Ishikawa (cell line): ENCODE measurements at regions not wholly inside any gene's neighbourhood (a gene's known extent, or its start where the extent isn't known, plus 50 kb on each side); places are given as distances from the start of the nearest gene placed in this dataset.

ENCODE experiments used
- CEBPB ChIP-seq: IDR thresholded peaks from 2 replicates; pipeline ENCODE4 v1.6.1; 2012
- CREB1 ChIP-seq: IDR thresholded peaks from 2 replicates; pipeline ENCODE4 v1.6.1; 2012; ENCODE audit warnings: low read depth
- EGR1 ChIP-seq: IDR thresholded peaks from 2 replicates; pipeline ENCODE4 v1.6.1; 2012
- EP300 ChIP-seq: IDR thresholded peaks from 2 replicates; pipeline ENCODE4 v1.6.1; 2012; ENCODE audit warnings: borderline replicate concordance
- FOXM1 ChIP-seq: IDR thresholded peaks from 2 replicates; pipeline ENCODE4 v1.6.1; 2012; ENCODE audit warnings: low read depth, borderline replicate concordance
- NFIC ChIP-seq: IDR thresholded peaks from 2 replicates; pipeline ENCODE4 v1.6.1; 2012
- RAD21 ChIP-seq: IDR thresholded peaks from 2 replicates; pipeline ENCODE4 v1.6.1; 2012; ENCODE audit warnings: low read depth
- TAF1 ChIP-seq: IDR thresholded peaks from 2 replicates; pipeline ENCODE4 v1.6.1; 2012; ENCODE audit warnings: low read depth, mild to moderate bottlenecking
- TCF12 ChIP-seq: IDR thresholded peaks from 2 replicates; pipeline ENCODE4 v1.6.1; 2012; ENCODE audit warnings: low read depth
- TEAD4 ChIP-seq: IDR thresholded peaks from 2 replicates; pipeline ENCODE4 v1.6.1; 2012
- YY1 ChIP-seq: IDR thresholded peaks from 2 replicates; pipeline ENCODE4 v1.6.1; 2012; ENCODE audit warnings: low read depth
- ZBTB7A ChIP-seq: IDR thresholded peaks from 2 replicates; pipeline ENCODE4 v1.6.1; 2012; ENCODE audit warnings: low read depth
- TF ChIP-seq, protein P1 (sequence below): IDR thresholded peaks from 2 replicates; pipeline ENCODE4 v1.6.1; 2012; ENCODE audit warnings: low read depth, mild to moderate bottlenecking
- TF ChIP-seq, protein P2 (sequence below): IDR thresholded peaks from 2 replicates; pipeline ENCODE4 v1.6.1; 2012
- TF ChIP-seq, protein P3 (sequence below): IDR thresholded peaks from 2 replicates; pipeline ENCODE4 v1.6.1; 2012

DNA sequence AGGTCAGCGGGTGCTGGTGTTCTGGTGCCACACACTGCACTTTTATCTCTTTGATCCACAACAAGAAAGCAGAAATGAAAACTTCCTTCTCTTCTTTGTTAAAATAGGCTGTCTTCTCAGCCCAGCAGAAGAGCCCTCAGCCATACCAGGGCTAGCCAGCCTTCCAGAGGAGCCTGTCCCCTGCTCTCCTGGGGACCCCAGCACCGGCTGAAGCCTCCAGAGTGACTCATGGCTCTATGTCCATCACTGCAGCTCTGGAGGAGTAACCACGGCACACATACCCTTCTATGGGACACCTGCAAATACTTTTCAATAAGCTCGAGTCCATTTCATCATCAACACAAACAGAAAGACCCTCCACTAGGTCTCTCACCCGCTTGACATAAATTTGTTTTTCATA lies 135.6 kb upstream of the CST7 start:
- TF ChIP-seq EGR1 (no peak), CEBPB (no peak)

DNA sequence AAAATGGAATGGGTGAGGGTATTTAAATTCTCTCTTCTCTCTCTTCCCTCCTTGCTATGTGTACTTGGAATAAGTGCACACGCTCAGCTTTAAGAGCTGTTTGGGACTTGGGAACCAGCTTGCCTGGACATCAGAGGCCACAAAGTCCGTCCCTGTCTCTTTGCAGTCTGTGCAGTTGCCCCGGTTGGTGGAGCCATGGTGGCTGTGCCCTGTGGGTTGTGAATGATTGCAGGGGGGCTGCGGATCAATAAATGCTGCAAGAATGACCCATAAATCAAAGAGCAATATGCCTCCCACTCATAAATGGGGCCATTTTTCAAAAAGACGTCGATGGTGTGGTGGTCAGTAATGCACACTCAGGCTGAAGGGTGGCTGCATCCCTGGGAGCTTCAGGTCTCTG lies 135.1 kb upstream of the CST7 start:
- TF ChIP-seq, protein P1, sequence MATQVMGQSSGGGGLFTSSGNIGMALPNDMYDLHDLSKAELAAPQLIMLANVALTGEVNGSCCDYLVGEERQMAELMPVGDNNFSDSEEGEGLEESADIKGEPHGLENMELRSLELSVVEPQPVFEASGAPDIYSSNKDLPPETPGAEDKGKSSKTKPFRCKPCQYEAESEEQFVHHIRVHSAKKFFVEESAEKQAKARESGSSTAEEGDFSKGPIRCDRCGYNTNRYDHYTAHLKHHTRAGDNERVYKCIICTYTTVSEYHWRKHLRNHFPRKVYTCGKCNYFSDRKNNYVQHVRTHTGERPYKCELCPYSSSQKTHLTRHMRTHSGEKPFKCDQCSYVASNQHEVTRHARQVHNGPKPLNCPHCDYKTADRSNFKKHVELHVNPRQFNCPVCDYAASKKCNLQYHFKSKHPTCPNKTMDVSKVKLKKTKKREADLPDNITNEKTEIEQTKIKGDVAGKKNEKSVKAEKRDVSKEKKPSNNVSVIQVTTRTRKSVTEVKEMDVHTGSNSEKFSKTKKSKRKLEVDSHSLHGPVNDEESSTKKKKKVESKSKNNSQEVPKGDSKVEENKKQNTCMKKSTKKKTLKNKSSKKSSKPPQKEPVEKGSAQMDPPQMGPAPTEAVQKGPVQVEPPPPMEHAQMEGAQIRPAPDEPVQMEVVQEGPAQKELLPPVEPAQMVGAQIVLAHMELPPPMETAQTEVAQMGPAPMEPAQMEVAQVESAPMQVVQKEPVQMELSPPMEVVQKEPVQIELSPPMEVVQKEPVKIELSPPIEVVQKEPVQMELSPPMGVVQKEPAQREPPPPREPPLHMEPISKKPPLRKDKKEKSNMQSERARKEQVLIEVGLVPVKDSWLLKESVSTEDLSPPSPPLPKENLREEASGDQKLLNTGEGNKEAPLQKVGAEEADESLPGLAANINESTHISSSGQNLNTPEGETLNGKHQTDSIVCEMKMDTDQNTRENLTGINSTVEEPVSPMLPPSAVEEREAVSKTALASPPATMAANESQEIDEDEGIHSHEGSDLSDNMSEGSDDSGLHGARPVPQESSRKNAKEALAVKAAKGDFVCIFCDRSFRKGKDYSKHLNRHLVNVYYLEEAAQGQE = no peak
- TF ChIP-seq NFIC (no peak), YY1 (no peak), EP300 (no peak), CREB1 (no peak)

DNA sequence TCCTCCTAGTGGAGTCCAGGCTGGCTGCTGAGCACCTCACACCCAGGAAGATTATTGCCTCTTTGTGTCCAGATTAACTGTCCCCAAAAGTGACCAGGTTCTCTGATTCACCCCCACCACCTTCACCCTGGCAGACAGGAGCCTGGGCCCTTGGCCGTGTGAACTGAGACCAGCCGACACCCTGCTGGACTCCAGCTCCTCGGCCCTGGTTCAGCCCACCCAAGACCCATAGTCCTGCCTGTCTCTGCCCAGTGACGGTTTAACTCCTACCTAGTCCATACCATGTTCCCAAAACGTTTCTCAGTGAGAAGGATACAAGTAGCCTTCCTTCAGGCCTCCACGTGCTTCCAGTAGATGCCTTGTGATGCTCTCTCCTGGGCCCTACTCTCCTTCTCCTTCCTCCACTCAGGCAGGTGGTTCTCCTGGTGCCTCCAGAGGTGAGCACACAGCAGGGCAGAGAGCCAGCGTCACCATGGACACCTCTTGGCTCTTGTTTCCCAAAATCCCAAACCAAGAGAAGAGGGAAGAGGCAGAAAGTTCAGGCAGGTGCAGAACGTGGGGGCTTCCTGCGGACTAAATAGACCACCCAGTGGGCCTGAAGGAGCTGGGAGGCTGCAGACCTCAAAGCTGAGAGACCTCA lies 134.4 kb upstream of the CST7 start:
- TF ChIP-seq TEAD4 (no peak), CREB1 (no peak), ZBTB7A (no peak), RAD21 (no peak)
- TF ChIP-seq, protein P2, sequence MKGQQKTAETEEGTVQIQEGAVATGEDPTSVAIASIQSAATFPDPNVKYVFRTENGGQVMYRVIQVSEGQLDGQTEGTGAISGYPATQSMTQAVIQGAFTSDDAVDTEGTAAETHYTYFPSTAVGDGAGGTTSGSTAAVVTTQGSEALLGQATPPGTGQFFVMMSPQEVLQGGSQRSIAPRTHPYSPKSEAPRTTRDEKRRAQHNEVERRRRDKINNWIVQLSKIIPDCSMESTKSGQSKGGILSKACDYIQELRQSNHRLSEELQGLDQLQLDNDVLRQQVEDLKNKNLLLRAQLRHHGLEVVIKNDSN = no peak
- TF ChIP-seq, protein P3, sequence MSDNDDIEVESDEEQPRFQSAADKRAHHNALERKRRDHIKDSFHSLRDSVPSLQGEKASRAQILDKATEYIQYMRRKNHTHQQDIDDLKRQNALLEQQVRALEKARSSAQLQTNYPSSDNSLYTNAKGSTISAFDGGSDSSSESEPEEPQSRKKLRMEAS = no peak

DNA sequence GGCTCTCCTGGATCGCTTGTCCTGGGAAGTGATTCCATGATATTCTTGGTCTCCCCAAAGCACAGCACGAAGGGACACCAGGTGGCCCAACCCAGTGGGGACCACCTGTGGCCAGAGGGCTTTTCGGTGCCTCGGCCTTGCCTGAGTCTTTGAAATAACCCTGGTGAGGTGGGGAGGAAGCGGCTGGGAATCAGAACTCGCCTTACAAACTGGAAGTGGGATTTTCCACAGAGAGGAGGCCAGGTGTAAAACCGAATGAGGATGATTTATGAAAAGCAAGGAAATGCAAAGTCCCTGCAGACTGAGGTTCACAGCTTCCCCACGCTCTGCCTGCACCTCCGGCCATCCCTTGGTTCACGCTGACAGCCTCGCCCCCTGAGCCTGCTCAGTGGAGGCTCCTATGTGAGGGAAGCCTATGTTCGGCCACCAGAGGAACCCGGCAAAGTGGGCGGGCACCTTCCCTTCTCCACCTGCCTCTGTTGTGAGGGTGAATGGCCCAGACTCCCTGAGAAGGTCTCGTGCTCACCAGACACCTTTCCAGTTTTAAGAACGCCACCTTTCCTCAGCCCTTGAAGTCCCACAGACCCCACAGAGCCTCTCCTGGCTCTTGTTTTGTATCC lies 133.8 kb upstream of the CST7 start:
- no peak for TF ChIP-seq RAD21
- TF ChIP-seq YY1 = no peak
- TF ChIP-seq TCF12 = no peak
- TF ChIP-seq EP300 = no peak
- no peak for TF ChIP-seq CEBPB
- no peak for TF ChIP-seq TEAD4
- no peak for TF ChIP-seq NFIC
- no peak for TF ChIP-seq ZBTB7A
- TF ChIP-seq, protein P3 = no peak
- no peak for TF ChIP-seq CREB1

DNA sequence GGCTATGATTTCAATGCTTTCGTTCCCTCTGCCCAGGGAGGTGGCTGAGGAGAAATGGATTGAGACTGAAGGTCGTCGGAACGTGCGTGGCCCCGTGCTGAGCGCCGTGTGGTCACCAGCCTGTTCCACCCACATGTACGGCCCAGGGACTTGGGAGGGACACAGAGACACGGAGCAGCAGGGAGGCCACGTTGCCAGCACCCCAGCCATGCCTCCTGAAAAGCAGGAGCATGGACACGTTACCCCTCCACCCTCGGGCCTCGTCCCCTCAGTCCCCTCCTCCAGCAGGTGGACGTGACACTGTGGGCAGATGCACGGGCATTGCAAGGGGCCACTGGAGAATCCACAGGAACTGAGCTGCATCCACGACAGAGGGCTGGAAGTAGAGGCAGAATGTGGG lies 133.1 kb upstream of the CST7 start:
- no peak for TF ChIP-seq CREB1
- no peak for TF ChIP-seq YY1
- no peak for TF ChIP-seq RAD21
- no peak for TF ChIP-seq EP300
- TF ChIP-seq, protein P3 = no peak
- TF ChIP-seq TCF12 = no peak
- TF ChIP-seq NFIC = no peak
- no peak for TF ChIP-seq CEBPB
- TF ChIP-seq TEAD4 = no peak
- no peak for TF ChIP-seq EGR1
- TF ChIP-seq, protein P2 = no peak
- no peak for TF ChIP-seq ZBTB7A

DNA sequence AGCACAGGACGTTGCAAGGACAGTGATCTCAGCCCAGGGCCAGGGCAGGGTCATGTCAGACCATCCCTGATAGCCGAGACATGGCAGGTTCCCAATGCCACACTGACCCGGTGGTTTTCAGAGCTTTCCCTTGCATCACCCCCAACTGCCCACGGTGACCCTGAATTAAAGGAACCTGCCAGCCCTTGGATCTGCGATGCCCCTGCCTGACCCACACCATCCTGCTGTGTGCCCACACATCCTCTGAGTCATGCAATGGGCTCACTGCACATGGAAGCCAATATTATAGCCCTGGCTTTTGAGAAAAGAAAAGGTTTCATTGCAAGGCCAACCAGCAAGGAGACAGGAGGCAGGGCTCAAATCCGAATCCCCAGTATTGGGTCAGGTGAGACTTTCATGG lies 132.6 kb upstream of the CST7 start:
- TF ChIP-seq, protein P3 = no peak
- TF ChIP-seq NFIC (no peak), YY1 (no peak), TCF12 (no peak), TAF1 (no peak), EP300 (no peak), RAD21 (no peak), FOXM1 (no peak), EGR1 (no peak)
- TF ChIP-seq, protein P2 = no peak
- TF ChIP-seq, protein P1 = no peak
